ENCODE measurements at regions not wholly inside any gene's neighbourhood (a gene's known extent, or its start where the extent isn't known, plus 50 kb on each side); places are given as distances from the start of the nearest gene placed in this dataset.

DNA sequence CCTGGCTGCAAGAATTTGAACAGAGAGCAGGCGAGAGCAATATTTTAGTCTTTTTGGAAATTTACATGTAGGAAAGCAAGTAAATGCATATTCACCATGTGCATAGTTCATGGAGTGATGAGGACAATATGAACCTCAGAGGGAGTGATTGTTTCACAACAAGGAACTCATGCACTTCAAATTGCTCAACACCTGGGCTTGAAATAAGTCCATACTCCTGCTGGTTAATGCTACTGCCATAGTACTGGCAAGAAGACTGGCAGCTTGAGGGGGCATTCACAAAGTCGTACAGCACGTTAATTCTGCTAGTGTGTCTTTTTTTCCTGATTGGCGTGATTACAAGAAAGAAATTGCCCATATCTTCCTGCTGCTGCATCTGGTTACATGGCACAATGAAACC is 267.6 kb downstream of the PCDH17 start:
- TF ChIP-seq POLR2AphosphoS5 (IDR thresholded peaks at IDR 0.05; ENCODE audit: low read depth) (no peak), GABPA (IDR thresholded peaks at IDR 0.05; ENCODE audit: low read depth) (no peak), CTCF (IDR thresholded peaks at IDR 0.05; ENCODE audit: insufficient read depth, low read length) (no peak)
- TF ChIP-seq, protein P1, sequence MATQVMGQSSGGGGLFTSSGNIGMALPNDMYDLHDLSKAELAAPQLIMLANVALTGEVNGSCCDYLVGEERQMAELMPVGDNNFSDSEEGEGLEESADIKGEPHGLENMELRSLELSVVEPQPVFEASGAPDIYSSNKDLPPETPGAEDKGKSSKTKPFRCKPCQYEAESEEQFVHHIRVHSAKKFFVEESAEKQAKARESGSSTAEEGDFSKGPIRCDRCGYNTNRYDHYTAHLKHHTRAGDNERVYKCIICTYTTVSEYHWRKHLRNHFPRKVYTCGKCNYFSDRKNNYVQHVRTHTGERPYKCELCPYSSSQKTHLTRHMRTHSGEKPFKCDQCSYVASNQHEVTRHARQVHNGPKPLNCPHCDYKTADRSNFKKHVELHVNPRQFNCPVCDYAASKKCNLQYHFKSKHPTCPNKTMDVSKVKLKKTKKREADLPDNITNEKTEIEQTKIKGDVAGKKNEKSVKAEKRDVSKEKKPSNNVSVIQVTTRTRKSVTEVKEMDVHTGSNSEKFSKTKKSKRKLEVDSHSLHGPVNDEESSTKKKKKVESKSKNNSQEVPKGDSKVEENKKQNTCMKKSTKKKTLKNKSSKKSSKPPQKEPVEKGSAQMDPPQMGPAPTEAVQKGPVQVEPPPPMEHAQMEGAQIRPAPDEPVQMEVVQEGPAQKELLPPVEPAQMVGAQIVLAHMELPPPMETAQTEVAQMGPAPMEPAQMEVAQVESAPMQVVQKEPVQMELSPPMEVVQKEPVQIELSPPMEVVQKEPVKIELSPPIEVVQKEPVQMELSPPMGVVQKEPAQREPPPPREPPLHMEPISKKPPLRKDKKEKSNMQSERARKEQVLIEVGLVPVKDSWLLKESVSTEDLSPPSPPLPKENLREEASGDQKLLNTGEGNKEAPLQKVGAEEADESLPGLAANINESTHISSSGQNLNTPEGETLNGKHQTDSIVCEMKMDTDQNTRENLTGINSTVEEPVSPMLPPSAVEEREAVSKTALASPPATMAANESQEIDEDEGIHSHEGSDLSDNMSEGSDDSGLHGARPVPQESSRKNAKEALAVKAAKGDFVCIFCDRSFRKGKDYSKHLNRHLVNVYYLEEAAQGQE (IDR thresholded peaks at IDR 0.05; ENCODE audit: insufficient replicate concordance, low read depth), result no peak

Data from HL-60 (cell line).